ENCODE measurements at regions not wholly inside any gene's neighbourhood (a gene's known extent, or its start where the extent isn't known, plus 50 kb on each side); places are given as distances from the start of the nearest gene placed in this dataset.

DNA sequence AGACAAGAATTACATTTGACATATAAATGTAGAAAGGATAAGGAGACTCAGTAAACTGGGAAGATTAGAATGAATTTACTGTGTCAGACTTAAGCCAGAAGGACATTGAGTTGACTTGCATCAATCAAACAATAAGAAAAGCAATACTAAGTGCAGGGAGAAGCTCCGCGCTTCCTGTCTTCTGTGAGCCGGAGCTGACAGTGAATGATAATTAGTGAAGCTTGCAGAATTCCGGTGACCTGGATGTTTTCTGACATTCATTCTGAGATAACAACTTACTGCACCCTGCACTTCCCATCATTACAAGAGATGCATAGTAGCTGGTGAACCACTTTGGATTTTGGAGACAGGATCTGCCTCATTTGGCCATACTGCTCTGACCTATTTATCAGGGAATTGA, 469.2 kb upstream of the PCDH20 start:
- H3K4me1 ChIP-seq (ENCODE audit: insufficient read depth, low read length): no peaks in the 10 kb centered on the region
- no peak overlapping the region for H3K14ac ChIP-seq (ENCODE audit: insufficient read depth, low read length)
- H3K79me1 ChIP-seq (ENCODE audit: insufficient read depth, low read depth, low read length, poor library complexity, severe bottlenecking): no peaks in the 10 kb centered on the region
- H3K27ac ChIP-seq (ENCODE audit: insufficient read length, low read depth, low read length): no peak overlapping the region
- no peak overlapping the region for H3K9ac ChIP-seq (ENCODE audit: extremely low read depth, insufficient read length, low read length)
- H3K9me3 ChIP-seq (ENCODE audit: control insufficient read depth, low read depth, low read length): no peaks in the 10 kb centered on the region
- no peak overlapping the region for H4K91ac ChIP-seq (ENCODE audit: insufficient read length, low read depth, low read length)
- no peaks in the 10 kb centered on the region for H3K23me2 ChIP-seq (ENCODE audit: insufficient read length, low read depth, low read length, poor library complexity, severe bottlenecking)
- Mint-ChIP-seq H3K36me3 (ENCODE audit: insufficient read depth in 1 of 3, low read depth in 3 of 3) (no peaks in the 10 kb centered on the region), H3K27ac (no peak overlapping the region), H3K4me1 (peaks cover 0 to 2% of the 10 kb centered on the region in 2 experiments; a peak in 1 of 4 replicates), H3K9me3 (no peaks in the 10 kb centered on the region; a peak in 1 of 5 replicates), H3K27me3 (ENCODE audit: low read depth) (no peaks in the 10 kb centered on the region), H3K4me3 (no peak overlapping the region)
- no peaks in the 10 kb centered on the region for H4K20me1 ChIP-seq (ENCODE audit: control insufficient read depth, insufficient read depth, insufficient read length)
- H2BK20ac ChIP-seq (ENCODE audit: low read depth, low read length, poor library complexity, severe bottlenecking): no peak overlapping the region
- H2BK5ac ChIP-seq (ENCODE audit: insufficient read length, low read length): no peak overlapping the region
- DNase-seq: no peak
- no peak overlapping the region for H3K4me2 ChIP-seq (ENCODE audit: insufficient read depth, insufficient read length, low read length)
- no peak overlapping the region for H3K56ac ChIP-seq (ENCODE audit: insufficient read length, low read depth, low read length)
- no peak overlapping the region for H2AFZ ChIP-seq (ENCODE audit: low read length)
- no peak overlapping the region for H3K18ac ChIP-seq (ENCODE audit: insufficient read length, low read depth, low read length)
- H2BK120ac ChIP-seq (ENCODE audit: low read depth, low read length, poor library complexity, severe bottlenecking): no peak overlapping the region
- no peak overlapping the region for H3K23ac ChIP-seq (ENCODE audit: insufficient read length, low read depth, low read length)
- H4K8ac ChIP-seq (replicated peaks; ENCODE audit: insufficient read length, low read depth, low read length): no peak overlapping the region
- H2BK12ac ChIP-seq (ENCODE audit: insufficient read length, low read depth, low read length): no peak overlapping the region
- no peak overlapping the region for H3K4ac ChIP-seq (ENCODE audit: low read depth, low read length)
- no peaks in the 10 kb centered on the region for H3K79me2 ChIP-seq (ENCODE audit: insufficient read depth, low read length)
- TF ChIP-seq, protein P1, sequence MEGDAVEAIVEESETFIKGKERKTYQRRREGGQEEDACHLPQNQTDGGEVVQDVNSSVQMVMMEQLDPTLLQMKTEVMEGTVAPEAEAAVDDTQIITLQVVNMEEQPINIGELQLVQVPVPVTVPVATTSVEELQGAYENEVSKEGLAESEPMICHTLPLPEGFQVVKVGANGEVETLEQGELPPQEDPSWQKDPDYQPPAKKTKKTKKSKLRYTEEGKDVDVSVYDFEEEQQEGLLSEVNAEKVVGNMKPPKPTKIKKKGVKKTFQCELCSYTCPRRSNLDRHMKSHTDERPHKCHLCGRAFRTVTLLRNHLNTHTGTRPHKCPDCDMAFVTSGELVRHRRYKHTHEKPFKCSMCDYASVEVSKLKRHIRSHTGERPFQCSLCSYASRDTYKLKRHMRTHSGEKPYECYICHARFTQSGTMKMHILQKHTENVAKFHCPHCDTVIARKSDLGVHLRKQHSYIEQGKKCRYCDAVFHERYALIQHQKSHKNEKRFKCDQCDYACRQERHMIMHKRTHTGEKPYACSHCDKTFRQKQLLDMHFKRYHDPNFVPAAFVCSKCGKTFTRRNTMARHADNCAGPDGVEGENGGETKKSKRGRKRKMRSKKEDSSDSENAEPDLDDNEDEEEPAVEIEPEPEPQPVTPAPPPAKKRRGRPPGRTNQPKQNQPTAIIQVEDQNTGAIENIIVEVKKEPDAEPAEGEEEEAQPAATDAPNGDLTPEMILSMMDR (conservative IDR thresholded peaks at IDR 0.05): no peak
- H3T11ph ChIP-seq (ENCODE audit: low read length): no peak overlapping the region
- no peak overlapping the region for H2BK15ac ChIP-seq (ENCODE audit: low read depth, low read length)
- H3K27me3 ChIP-seq (ENCODE audit: insufficient read depth, low read length): no peaks in the 10 kb centered on the region
- no peak overlapping the region for H4K5ac ChIP-seq (ENCODE audit: insufficient read length, low read depth, low read length)
- WGBS (ENCODE audit: extremely low coverage, insufficient read length, low lambda C conversion rate): no CpG with 5 or more reads among the region's 4 CpGs
- H2AK5ac ChIP-seq (ENCODE audit: insufficient read length, low read length): no peak overlapping the region
